Uterus (tissue), 2 donors: ENCODE measurements at regions not wholly inside any gene's neighbourhood (a gene's known extent, or its start where the extent isn't known, plus 50 kb on each side); places are given as distances from the start of the nearest gene placed in this dataset.

Experiments used
- CTCF ChIP-seq, 4 experiments: fragments of 200-600 bp in 2 of 4; fragments of 450-650 bp in 2 of 4; sonication (generic) in 2 of 4; IDR thresholded peaks; one replicate each; pipeline ENCODE4 v1.5.1; 2016 to 2019; ENCODE audit warnings: antibody characterized with exemption in 4 of 4, mild to moderate bottlenecking in 2 of 4, moderate library complexity in 1 of 4
- POLR2A ChIP-seq, 2 donors: fragments of 450-650 bp; IDR thresholded peaks; one replicate each; pipeline ENCODE4 v1.6.1; 2016; ENCODE audit warnings: antibody characterized with exemption in 2 of 2, mild to moderate bottlenecking in 1 of 2, moderate library complexity in 1 of 2

GRCh38 chr2:111656894-111657293 is 227.1 kb downstream of the ANAPC1 start:
- TF ChIP-seq CTCF (IDR thresholded peaks at IDR 0.05) (no peak), POLR2A (IDR thresholded peaks at IDR 0.05) (no peak)
